HepG2 (cell line): ENCODE measurements at regions not wholly inside any gene's neighbourhood (a gene's known extent, or its start where the extent isn't known, plus 50 kb on each side); places are given as distances from the start of the nearest gene placed in this dataset.
A peak's percentile ranks its signal among the peaks of the same experiment; 100 is the strongest.

Source experiments
- ATAC-seq: fragments of 200-7000 bp; cut with Tn5 transposase; 3 replicates; pipeline ENCODE4 v1.9.1; 2020; ENCODE audit warnings: mild to moderate bottlenecking, moderate library complexity
- BruUV-seq: library from RNA; stranded (reverse); fragments of 400-500 nt; replicated peaks from 2 replicates; lab custom pipeline; 2021; lab: Mats Ljungman, UMichigan
- CTCF ChIA-PET: fragments of 300-600 bp; formaldehyde crosslinking; extraction: SDS; loops from one replicate; lab custom pipeline; 2021; ENCODE audit warnings: low total read pairs, inconsistent platforms, low intra/inter-chr PET ratio; lab: Yijun Ruan, JAX
- POLR2A ChIA-PET: fragments of 350-600 bp; sonication (Branson Sonifier 250); formaldehyde crosslinking; loops from one replicate; lab custom pipeline; 2020; ENCODE audit warnings: antibody characterized with exemption, inconsistent platforms; lab: Yijun Ruan, JAX
- DNase-seq: peaks from one replicate; pipeline ENCODE4 v3.0.0-alpha.2; 2015; ENCODE audit warnings: low spot score
- FAIRE-seq: peaks from 3 replicates; lab custom pipeline; 2011; peaks lifted over from hg19 to GRCh38; lab: Jason Lieb, UNC
- H2AFZ ChIP-seq: one replicate; pipeline ENCODE4 v1.6.1; 2011; ENCODE audit warnings: low read length, inconsistent platforms
- H3K27ac ChIP-seq: fragments of 300-600 bp; 3 replicates; pipeline ENCODE4 v1.8.0; 2011; ENCODE audit warnings: mixed run types, mild to moderate bottlenecking, mixed read lengths, low read length, inconsistent platforms; ENCODE audit not compliant: insufficient read depth; ENCODE audit errors: extremely low read length
- H3K27me3 ChIP-seq, 2 experiments: fragments of 200-600 bp in 1 of 2; 2 replicates in 1 of 2; 3 replicates in 1 of 2; pipeline versions ENCODE4 v1.6.0 to v1.8.0; 2011; ENCODE audit warnings: low read length in 2 of 2, mild to moderate bottlenecking in 2 of 2, moderate library complexity in 2 of 2, inconsistent platforms in 1 of 2; ENCODE audit not compliant: insufficient read depth in 2 of 2, control insufficient read depth in 1 of 2
- H3K36me3 ChIP-seq, 2 experiments: fragments of 200-600 bp in 1 of 2; replicated peaks in 1 of 2; 2 replicates in 1 of 2; 3 replicates in 1 of 2; pipeline versions ENCODE4 v1.5.1 to v1.8.0; 2011; ENCODE audit warnings: low read length in 2 of 2, inconsistent platforms in 1 of 2; ENCODE audit not compliant: insufficient read depth in 2 of 2, control insufficient read depth in 1 of 2
- H3K4me1 ChIP-seq: 2 replicates; pipeline ENCODE4 v1.5.1; 2012; ENCODE audit warnings: low read length, inconsistent platforms; ENCODE audit not compliant: insufficient read depth
- H3K4me2 ChIP-seq: 2 replicates; pipeline ENCODE4 v1.6.0; 2011; ENCODE audit warnings: low read depth, low read length, inconsistent platforms
- H3K4me3 ChIP-seq, 3 experiments: fragments of 200-600 bp in 1 of 3; sonication (generic), shearing (Covaris generic) in 1 of 3; replicated peaks in 1 of 3; 2 replicates each; pipeline ENCODE4 v1.5.1; 2011 to 2016; ENCODE audit warnings: low read length in 3 of 3, inconsistent platforms in 2 of 3, low read depth in 2 of 3, mild to moderate bottlenecking in 2 of 3, control low read depth in 1 of 3, mixed read lengths in 1 of 3; ENCODE audit not compliant: insufficient read depth in 1 of 3
- H3K79me2 ChIP-seq: one replicate; pipeline ENCODE4 v1.6.1; 2011; ENCODE audit warnings: low read length, inconsistent platforms; ENCODE audit not compliant: insufficient read depth
- H3K9ac ChIP-seq: 2 replicates; pipeline ENCODE4 v1.6.0; 2011; ENCODE audit warnings: mild to moderate bottlenecking, low read depth, low read length, inconsistent platforms; ENCODE audit not compliant: insufficient read depth
- H3K9me3 ChIP-seq: 2 replicates; pipeline ENCODE4 v1.5.1; 2012; ENCODE audit warnings: mild to moderate bottlenecking, low read length
- H4K20me1 ChIP-seq: 2 replicates; pipeline ENCODE4 v1.6.0; 2011; ENCODE audit warnings: inconsistent platforms, mild to moderate bottlenecking, low read length, moderate library complexity; ENCODE audit not compliant: insufficient read depth
- MAFK ChIP-seq, 2 experiments: IDR thresholded peaks in 1 of 2; conservative IDR thresholded peaks in 1 of 2; 2 replicates each; pipeline ENCODE4 v1.6.1; 2011; ENCODE audit warnings: improper control_type of control experiment in 2 of 2, low read length in 2 of 2
- NFKBIZ ChIP-seq: IDR thresholded peaks from 2 replicates; pipeline ENCODE4 v1.6.1; 2018; ENCODE audit warnings: missing genetic modification reagents, missing compliant biosample characterization
- ZSCAN31 ChIP-seq: sonication (generic); formaldehyde crosslinking; IDR thresholded peaks from 2 replicates; pipeline ENCODE4 v1.5.0; 2020; ENCODE audit warnings: low read depth, mild to moderate bottlenecking, missing genetic modification reagents
- in situ Hi-C: cut with HindIII; loops from 2 replicates; pipeline ENCODE4 v1.10.0; 2017; ENCODE audit warnings: low pct_unique_long_range_greater_than_20kb; ENCODE audit not compliant: extremely low pct_ligation_motif_present
- intact Hi-C: fragments of 100-400 bp; cut with micrococcal nuclease; formaldehyde crosslinking; loops from one replicate; pipeline ENCODE4 v1.10.0; 2022; ENCODE audit not compliant: unreplicated experiment
- TF ChIP-seq, protein P1 (sequence below): conservative IDR thresholded peaks from 2 replicates; pipeline ENCODE4 v1.6.1; 2018; ENCODE audit warnings: missing genetic modification reagents
- TF ChIP-seq, protein P2 (sequence below): sonication (generic); formaldehyde crosslinking; IDR thresholded peaks from 2 replicates; pipeline ENCODE4 v1.4.0; 2020; ENCODE audit warnings: mild to moderate bottlenecking, missing genetic modification reagents
- TF ChIP-seq, protein P3 (sequence below): sonication (generic); formaldehyde crosslinking; IDR thresholded peaks from 2 replicates; pipeline ENCODE4 v1.5.0; 2020; ENCODE audit warnings: missing genetic modification reagents

DNA sequence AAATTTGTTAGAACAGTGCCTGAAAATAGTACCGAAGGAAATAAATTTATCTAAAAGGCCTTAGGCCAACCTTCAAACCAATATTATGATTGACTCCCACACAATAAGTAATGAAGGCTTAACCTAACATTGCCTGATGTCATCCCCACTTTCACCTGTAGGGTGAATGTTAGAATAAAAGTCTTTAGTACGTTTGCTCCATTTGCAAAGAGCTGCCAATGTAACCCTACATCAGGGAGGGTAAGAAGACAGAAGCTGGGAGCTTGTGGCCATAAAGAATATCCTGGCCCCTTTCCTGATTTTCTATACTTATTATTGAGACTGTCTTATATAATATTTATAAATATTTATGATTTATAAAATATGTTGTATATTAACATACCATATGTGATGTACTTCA, 661.8 kb upstream of the CXADR start (continued):
- TF ChIP-seq ZSCAN31 (CRISPR knock-in tag) = no peak
- TF ChIP-seq, protein P1, sequence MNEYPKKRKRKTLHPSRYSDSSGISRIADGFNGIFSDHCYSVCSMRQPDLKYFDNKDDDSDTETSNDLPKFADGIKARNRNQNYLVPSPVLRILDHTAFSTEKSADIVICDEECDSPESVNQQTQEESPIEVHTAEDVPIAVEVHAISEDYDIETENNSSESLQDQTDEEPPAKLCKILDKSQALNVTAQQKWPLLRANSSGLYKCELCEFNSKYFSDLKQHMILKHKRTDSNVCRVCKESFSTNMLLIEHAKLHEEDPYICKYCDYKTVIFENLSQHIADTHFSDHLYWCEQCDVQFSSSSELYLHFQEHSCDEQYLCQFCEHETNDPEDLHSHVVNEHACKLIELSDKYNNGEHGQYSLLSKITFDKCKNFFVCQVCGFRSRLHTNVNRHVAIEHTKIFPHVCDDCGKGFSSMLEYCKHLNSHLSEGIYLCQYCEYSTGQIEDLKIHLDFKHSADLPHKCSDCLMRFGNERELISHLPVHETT = no peak
- TF ChIP-seq, all 625 proteins: peak for 0

DNA sequence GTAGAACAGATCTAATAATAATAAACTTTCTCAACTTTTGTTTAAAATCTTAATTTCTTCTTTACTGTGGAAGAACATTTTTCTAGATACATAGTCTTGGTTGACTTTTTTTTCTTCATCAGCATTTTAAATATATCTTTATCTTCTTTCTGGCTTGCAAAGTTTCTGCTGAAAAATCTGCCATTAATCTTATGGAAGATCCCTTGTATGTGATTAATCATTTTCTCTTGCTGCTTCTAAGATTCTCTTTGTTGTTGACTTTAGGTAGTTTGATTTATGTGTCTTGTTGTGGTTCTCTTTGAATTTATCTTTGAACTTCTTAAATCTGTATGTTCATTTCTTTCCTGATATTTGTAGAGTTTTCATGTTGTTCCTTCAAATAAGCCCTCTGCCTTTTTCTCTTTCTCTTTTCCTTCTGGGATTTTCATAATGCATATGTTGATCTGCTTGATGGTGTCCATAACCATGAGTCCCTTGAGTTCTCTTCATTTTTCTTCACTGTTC, 657.6 kb upstream of the CXADR start:
- H3K4me3 ChIP-seq = no peak overlapping the region
- H3K79me2 ChIP-seq = no peaks in the 10 kb centered on the region
- DNase-seq (no peak), ATAC-seq (no peak), FAIRE-seq (no peak)
- no peaks in the 10 kb centered on the region; the same call in 1 of the 2 replicates for H3K9me3 ChIP-seq
- CTCF ChIA-PET = no interaction called here
- H2AFZ ChIP-seq = no peak overlapping the region
- POLR2A ChIA-PET = no interaction called here
- no peak overlapping the region for H3K27ac ChIP-seq
- TF ChIP-seq NFKBIZ (CRISPR knock-in tag) (no peak), MAFK (conservative IDR thresholded peaks at IDR 0.05 in 1 of 2, IDR thresholded peaks at IDR 0.05 in 1 of 2; ENCODE audit: low read length in 2 of 2) (0 out of 4 replicates have a peak, but pooled peaks of 1 of the 2 experiments have one; percentile 10)
- TF ChIP-seq, protein P2, sequence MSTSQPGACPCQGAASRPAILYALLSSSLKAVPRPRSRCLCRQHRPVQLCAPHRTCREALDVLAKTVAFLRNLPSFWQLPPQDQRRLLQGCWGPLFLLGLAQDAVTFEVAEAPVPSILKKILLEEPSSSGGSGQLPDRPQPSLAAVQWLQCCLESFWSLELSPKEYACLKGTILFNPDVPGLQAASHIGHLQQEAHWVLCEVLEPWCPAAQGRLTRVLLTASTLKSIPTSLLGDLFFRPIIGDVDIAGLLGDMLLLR = no peak
- TF ChIP-seq, protein P3, sequence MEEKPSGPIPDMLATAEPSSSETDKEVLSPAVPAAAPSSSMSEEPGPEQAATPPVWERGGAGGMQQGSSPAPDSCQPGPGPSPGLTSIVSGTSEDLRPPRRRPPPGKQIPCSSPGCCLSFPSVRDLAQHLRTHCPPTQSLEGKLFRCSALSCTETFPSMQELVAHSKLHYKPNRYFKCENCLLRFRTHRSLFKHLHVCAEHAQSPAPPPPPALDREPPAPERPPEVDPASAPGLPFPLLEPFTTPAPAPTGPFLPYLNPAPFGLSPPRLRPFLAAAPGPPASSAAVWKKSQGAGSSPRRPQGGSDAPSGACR (CRISPR knock-in tag) = no peak
- BruUV-seq = no TSS peak
- H3K4me2 ChIP-seq = no peak overlapping the region
- H3K27me3 ChIP-seq = no peaks in the 10 kb centered on the region
- H4K20me1 ChIP-seq = no peaks in the 10 kb centered on the region
- in situ Hi-C loops (no loop called here), intact Hi-C loops (no loop called here)
- no peaks in the 10 kb centered on the region for H3K4me1 ChIP-seq
- H3K36me3 ChIP-seq = no peaks in the 10 kb centered on the region
- no peak overlapping the region for H3K9ac ChIP-seq
